RKO (cell line): ENCODE measurements at regions not wholly inside any gene's neighbourhood (a gene's known extent, or its start where the extent isn't known, plus 50 kb on each side); places are given as distances from the start of the nearest gene placed in this dataset.

ENCODE experiments used
- DNase-seq: peaks from one replicate; pipeline ENCODE4 v3.0.0-alpha.2; 2016; ENCODE audit warnings: low spot score

- no peak for DNase-seq
These were observed 259.9 kb downstream of the HHIPL2 start for GRCh38 chr1:222288053-222288452.

DNA sequence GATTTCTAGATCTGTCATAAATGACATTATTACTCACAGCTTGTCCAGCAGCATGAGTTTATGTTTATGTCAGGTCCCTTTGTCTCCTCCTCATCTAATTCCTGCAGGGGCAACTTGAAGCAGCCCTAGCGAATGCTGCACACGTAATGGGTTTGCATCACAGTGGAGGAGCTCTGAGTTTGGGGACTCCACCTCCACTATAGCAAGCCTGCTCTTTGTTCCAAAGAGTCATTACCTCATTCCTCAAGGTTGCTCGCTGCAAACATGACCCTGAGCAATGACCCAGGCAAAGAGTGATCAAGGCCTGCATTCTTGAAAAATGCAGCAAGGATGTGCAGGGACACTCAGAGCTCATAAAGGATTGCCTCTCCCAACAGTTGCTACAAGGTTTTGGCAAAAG, 261.9 kb downstream of the HHIPL2 start:
- DNase-seq, result no peak

GRCh38 chr1:222285526-222285925, 262.4 kb downstream of the HHIPL2 start:
- DNase-seq, result no peak

- DNase-seq, result no peak
These were observed 263.4 kb downstream of the HHIPL2 start for GRCh38 chr1:222284466-222284865.

DNA sequence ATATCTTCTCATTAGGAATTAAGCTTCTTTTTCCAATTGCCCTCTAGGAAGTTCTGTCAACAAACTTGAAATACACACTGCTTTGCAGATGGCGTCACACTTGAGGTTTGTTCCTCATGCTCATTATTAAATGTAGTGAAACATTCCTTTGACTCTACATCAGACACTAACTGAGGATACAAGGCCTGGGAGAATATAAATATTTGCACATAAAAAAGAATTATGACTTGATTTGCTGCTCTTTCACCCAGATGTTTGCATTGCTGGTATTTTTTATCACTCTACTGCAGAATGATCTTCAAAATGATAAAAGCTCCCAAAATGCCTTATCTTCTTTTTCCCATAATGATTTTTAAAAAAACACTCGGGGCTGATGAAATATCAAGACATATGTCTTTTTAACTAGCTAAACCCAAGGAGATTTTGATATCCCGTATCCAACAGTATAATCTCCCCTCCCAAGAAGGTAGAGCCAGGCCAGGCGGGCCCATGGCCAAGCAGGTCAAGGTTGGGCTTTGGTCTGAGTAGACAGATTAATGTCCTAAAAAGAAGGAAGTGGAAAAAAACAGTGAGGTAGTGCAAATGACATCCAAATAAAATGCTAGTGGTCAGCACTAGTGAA, 264.6 kb downstream of the HHIPL2 start:
- DNase-seq, result no peak

- no peak for DNase-seq
These were observed 268.3 kb downstream of the HHIPL2 start for GRCh38 chr1:222279591-222279990.

DNA sequence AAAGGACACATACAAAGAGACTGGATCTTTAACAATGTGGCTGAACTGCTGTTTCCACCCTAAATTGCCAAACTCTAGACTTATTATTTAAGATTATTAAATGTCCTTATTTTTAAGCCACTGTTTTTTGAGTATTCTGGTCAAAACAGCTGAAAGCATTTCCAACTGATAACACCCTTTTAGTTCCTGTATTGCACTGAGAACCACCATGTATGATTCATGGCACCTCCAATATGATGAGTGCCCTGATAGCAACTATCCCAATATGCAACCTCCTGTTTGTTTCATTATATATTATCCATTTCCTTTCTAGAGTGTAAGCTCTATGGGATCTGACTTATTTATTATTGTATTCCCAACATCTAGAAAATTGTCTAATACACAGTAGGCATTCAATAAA, 269.4 kb downstream of the HHIPL2 start:
- DNase-seq, result no peak

- DNase-seq, result no peak
These were observed 272.0 kb downstream of the HHIPL2 start for GRCh38 chr1:222275729-222276465.

DNA sequence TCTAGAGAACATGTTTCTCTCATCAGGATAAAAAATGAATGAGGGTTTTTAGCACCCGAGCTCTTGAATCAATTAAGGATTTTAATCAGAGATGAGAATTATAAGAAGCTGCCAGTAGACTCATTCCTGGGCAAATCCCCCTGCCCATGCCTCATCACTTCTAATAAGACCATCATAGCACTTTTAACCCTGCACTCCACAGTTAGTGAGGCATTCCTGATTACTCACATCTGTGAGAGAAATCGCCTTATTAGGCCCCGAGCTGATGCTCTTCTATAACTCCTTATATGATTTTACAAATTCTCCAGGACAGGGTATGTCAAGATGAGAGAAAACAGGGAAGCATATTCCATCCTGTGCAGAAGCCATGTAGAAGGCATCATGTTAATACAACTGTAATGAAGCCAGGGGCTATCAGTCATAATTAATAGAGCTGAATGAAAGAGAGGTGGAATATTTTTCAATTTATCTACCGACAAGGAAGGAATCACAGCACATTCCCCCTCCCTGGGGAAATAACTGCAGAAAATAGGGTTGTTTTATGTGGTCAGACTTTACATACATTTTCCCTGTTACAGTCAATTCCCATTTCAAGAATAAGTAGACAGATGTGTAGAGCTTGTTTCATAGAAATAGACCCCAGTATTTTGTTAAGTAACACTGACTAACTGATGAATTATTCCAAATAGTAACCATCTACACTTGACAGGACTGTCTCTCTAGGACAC, 272.7 kb downstream of the HHIPL2 start:
- no peak for DNase-seq

DNA sequence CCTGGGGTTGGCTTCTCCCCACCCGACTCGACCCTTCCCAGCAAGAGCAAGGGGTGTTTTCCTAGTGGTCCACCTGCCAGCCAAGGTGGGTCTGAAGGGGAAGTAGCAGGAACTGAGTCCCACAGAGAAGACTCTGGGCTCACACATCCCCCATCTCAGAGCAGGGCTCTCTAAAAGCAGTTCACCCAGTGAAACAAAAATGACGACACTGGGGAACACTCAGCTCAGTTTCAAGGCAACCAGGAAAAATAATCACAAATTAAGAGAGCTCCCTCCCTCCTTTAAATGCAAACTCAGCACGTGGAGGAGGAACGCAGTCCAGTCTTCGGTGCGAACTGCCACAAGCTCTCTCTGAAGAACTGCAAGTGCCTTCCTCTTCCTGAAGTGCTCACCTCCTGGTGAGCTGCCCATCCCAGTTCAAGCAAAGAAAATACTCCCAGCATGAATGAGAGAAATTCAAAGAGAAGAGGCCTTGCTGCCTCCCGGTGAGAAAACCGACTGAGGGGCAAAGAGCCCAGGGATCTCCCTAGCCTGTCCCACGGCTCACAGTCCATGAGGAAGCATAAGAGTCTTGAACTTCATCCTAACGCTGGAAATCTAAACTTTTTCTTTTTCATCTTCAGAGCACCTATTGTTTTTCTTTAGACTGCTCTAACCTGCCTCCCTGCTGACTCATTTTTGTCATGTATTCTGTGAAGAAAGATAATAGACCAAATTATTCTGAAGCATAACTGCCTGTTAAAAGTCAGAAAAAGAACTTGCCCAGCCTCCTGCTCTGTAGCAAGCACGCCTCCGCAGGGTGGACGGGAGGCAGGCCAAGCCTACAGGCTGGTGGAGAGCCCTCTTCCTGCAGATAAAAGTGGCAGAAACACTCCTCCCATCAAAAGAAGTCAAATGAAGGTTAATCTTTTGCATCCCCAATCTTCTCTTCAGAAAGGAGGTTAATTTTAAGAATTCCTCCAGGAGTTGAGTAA, 281.4 kb downstream of the HHIPL2 start:
- no peak for DNase-seq

GRCh38 chr1:222263791-222264190, 284.1 kb downstream of the HHIPL2 start:
- no peak for DNase-seq

GRCh38 chr1:222257027-222257426, 290.9 kb downstream of the HHIPL2 start:
- DNase-seq, result no peak

GRCh38 chr1:222256058-222256457, 291.8 kb downstream of the HHIPL2 start:
- no peak for DNase-seq

DNA sequence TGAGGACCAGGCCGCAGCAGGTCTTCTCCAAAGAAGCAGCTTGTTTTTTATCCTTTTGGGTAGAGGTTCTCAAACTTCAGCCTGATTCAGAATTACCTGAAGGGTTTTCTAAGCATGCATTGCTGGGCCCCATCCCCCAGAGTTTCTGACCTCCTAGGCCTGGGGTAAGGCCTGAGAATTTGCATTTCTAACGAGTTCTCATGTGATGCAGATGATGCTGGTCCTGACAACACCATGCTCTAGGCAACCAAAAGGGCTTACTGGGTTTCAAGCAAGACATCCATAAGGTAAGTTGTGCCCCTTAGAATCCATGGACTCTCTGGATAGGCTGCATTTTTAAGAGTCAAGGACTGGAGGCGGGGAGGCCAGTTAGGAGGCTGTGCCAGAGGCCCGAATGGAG, 295.1 kb downstream of the HHIPL2 start:
- DNase-seq, result no peak

- DNase-seq, result no peak
These were observed 296.1 kb downstream of the HHIPL2 start for GRCh38 chr1:222251847-222252246.

GRCh38 chr1:222250376-222250775, 297.5 kb downstream of the HHIPL2 start:
- DNase-seq, result no peak

GRCh38 chr1:222247811-222248310, 300.0 kb downstream of the HHIPL2 start:
- no peak for DNase-seq

DNA sequence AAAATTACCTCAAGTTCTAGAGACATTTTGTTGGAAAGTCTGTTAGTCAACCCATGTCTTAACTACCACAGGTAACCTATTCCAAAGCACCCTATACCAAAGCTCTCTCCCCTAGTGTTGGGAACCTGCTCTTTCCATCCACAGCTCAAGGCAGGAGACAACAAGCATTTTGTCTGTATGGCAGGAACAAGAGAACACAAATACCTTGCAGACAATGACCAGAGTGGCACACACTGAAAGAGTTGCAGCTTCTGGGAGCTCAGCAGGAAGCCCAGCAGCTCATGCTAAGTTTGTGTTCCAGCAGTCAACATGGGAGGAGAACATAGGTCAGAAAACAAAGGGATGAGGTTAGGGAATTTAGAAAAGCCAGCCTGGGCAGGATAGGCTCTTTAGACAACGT, 300.8 kb downstream of the HHIPL2 start:
- no peak for DNase-seq

GRCh38 chr1:222243902-222244301, 304.0 kb downstream of the HHIPL2 start:
- DNase-seq, result peak; percentile 7

GRCh38 chr1:222242492-222242891, 305.4 kb downstream of the HHIPL2 start:
- DNase-seq, result no peak

- no peak for DNase-seq
These were observed 306.5 kb downstream of the HHIPL2 start for GRCh38 chr1:222241410-222241809.
